ENCODE measurements at regions not wholly inside any gene's neighbourhood (a gene's known extent, or its start where the extent isn't known, plus 50 kb on each side); places are given as distances from the start of the nearest gene placed in this dataset.

DNA sequence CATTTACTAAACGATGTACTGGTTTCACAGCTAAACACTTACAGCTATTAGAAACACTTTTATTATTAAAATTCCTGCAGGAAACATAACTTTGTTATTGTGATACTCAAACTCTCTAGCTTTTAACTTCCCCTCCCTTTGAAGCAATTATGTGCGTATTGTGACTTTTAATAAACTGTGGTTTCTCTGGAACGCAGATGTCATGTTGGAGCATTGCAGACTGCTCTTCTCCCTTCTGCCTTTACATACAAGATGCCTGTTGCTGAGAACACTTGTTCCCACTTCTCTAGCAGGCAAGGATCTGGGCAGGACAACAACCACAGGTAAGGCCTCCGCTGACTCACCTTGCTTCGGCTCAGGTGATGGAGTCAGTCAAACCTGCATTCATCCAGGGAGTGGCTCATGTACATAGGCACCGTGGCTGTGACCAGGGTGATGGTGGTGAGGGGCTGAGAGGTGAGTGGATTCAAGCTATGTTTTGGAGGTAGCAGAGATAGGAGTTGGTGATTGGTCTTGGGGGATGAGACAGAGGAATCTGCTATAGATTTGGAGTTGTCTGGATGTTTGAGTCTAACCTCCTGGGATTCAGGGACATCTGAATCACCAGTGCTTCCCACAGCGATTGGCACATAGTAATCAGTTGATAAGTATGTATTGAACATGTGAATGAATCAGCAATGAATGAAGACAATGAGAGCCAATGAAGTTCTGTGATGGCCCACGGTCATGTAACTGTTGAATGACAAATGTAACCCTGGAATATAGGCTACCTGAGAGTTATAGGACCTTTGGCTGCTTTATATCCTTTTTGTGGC, 106.0 kb downstream of the ADAMTS15 start:
- DNase-seq (no peak), ATAC-seq (no peak)
- in situ Hi-C loops (cut with MboI; ENCODE audit: low sequenced_read_pairs in 4 of 4) (no loop called here), intact Hi-C loops (cut with DNase I; ENCODE audit: low total_unique reads) (no loop called here)
- no peak overlapping the region for H3K27ac ChIP-seq
- H3K27me3 ChIP-seq, result no peaks in the 10 kb centered on the region
- TF ChIP-seq POLR2A (IDR thresholded peaks at IDR 0.05) (no peak), CTCF (IDR thresholded peaks at IDR 0.05 in 4 of 5, conservative IDR thresholded peaks at IDR 0.05 in 1 of 5) (no peak)
- H3K36me3 ChIP-seq, result no peaks in the 10 kb centered on the region
- H3K4me1 ChIP-seq, result peaks cover 6 to 8% of the 10 kb centered on the region in 2 donors
- no peak overlapping the region for H3K4me3 ChIP-seq
- no peaks in the 10 kb centered on the region for H3K9me3 ChIP-seq

- no peak for TF ChIP-seq POLR2A (IDR thresholded peaks at IDR 0.05)
- TF ChIP-seq CTCF (IDR thresholded peaks at IDR 0.05 in 4 of 5, conservative IDR thresholded peaks at IDR 0.05 in 1 of 5), result no peak
Observed at GRCh38 chr11:130555251-130555841, 106.9 kb downstream of the ADAMTS15 start.

DNA sequence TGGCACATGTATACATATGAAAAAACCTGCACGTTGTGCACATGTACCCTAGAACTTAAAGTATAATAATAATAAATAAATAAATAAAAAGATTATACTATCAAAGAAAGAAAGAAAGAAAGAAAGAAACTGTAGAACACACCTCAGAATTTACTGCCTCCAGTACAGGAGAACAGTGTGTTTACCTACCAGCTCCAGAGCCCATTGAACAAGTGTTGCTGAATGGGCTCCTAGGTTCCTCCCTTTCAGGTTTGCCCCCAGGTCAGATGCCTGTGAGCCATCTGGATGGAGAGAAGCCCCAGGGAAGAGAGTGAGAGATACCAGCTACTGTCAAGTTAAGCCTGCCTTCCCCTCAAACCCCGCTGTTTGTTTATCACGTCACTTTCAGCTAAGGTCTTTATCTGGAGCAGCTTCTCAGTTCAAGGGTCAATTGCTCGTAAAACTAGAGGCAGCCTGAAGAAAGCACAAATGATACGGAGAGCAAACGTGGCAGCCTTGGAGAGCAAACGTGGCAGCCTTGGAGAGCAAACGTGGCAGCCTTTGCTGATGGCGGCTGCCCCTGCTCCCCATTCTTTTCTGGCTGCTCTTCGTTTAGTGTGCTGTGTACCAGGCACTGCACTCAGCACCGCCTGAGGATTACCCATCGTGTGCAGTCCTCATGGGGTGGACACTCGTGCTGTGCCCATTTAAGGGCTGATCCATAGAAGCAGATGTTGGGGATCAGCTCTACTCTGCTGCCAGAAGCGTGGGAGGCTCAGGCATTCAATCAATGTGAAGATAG, 111.7 kb downstream of the ADAMTS15 start:
- Histone ChIP-seq H3K27me3 (no peaks in the 10 kb centered on the region), H3K4me1 (no peaks in the 10 kb centered on the region), H3K4me3 (no peak overlapping the region), H3K27ac (no peak overlapping the region), H3K9me3 (no peaks in the 10 kb centered on the region), H3K36me3 (no peaks in the 10 kb centered on the region)
- no peak for DNase-seq
- ATAC-seq, result no peak
- no peak for TF ChIP-seq POLR2A (IDR thresholded peaks at IDR 0.05)
- no peak for TF ChIP-seq CTCF (IDR thresholded peaks at IDR 0.05 in 4 of 5, conservative IDR thresholded peaks at IDR 0.05 in 1 of 5)
- intact Hi-C loops (cut with DNase I; ENCODE audit: low total_unique reads) (no loop called here), in situ Hi-C loops (cut with MboI; ENCODE audit: low sequenced_read_pairs in 4 of 4) (no loop called here)

More at GRCh38 chr11:130555251-130555841, 106.9 kb downstream of the ADAMTS15 start:
- intact Hi-C loops (cut with DNase I; ENCODE audit: low total_unique reads), result no loop called here
- H3K9me3 ChIP-seq, result no peaks in the 10 kb centered on the region
- no peaks in the 10 kb centered on the region for H3K27me3 ChIP-seq
- DNase-seq (peak; percentile 22 to 57), ATAC-seq (peak; percentile 19 to 56)
- H3K4me3 ChIP-seq, result no peak overlapping the region
- H3K27ac ChIP-seq, result no peak overlapping the region
- H3K36me3 ChIP-seq, result no peaks in the 10 kb centered on the region
- in situ Hi-C loops (cut with MboI; ENCODE audit: low sequenced_read_pairs in 4 of 4), result no loop called here
- no peaks in the 10 kb centered on the region for H3K4me1 ChIP-seq

DNA sequence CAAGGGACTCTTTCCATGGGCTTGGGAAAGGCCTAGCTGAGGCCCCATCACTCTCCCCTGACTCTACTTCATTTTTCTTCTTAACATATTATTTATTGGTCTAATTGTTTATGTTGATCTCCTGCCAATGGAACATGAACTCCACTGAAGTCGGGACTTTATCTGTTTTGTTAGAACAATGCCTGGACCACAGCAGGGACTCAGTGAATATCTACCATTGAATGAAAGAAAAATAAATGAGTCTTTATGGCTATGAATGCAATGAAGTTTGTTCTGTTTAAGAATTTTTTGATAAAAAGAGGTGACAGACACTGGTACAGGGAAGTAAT, 112.3 kb downstream of the ADAMTS15 start:
- DNase-seq, result no peak
- Histone ChIP-seq H3K36me3 (no peaks in the 10 kb centered on the region), H3K27me3 (no peaks in the 10 kb centered on the region), H3K4me1 (no peaks in the 10 kb centered on the region), H3K4me3 (no peak overlapping the region), H3K27ac (no peak overlapping the region), H3K9me3 (no peaks in the 10 kb centered on the region)
- intact Hi-C loops (cut with DNase I; ENCODE audit: low total_unique reads) (no loop called here), in situ Hi-C loops (cut with MboI; ENCODE audit: low sequenced_read_pairs in 4 of 4) (no loop called here)
- ATAC-seq, result no peak
- TF ChIP-seq CTCF (IDR thresholded peaks at IDR 0.05 in 4 of 5, conservative IDR thresholded peaks at IDR 0.05 in 1 of 5), result no peak
- no peak for TF ChIP-seq POLR2A (IDR thresholded peaks at IDR 0.05)

Data from gastrocnemius medialis (tissue), 4 donors.